ENCODE measurements at regions not wholly inside any gene's neighbourhood (a gene's known extent, or its start where the extent isn't known, plus 50 kb on each side); places are given as distances from the start of the nearest gene placed in this dataset.
A peak's percentile ranks its signal among the peaks of the same experiment; 100 is the strongest.

GRCh38 chr3:154976072-154976983 is 103.8 kb upstream of the MME start:
- DNase-seq (ENCODE audit: low spot score) = no peak
- FAIRE-seq = no peak

DNA sequence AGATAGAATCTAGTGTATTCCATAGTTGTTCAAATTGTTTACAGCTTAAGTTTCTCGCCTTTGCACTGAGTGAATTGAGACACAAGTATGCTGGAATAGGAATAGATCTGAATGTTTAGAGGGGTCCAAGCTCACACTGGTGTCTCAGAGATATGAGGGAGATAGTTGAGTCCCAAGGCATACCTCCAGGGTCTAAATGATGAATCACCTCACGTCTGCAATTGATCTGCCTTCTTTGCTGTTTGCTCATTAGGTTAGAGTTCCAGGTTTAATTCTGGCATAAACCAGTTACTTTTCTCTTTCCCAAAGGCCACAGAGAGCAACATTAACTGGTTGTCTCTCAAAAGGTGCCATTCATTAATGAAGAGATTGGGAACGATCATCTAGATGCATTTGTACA is 106.3 kb upstream of the MME start:
- no peak for FAIRE-seq

DNA sequence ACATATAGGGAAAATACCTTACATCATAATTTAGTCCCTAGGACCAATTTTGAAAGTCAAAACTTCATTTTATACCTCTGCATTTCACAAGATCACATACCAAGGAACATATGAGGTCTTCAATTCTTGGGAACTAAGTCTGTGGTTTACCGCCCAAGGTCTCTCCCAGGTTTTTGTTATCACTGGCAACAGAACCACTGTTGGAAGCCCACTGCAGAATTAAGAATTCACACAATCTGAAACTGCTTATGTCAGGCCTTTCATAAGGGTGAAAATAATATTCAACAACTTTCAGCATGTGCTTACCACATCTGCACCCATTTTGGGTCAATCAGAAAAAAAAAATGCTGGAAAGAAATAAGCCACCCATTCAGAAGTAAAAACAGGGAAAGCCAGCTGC is 107.2 kb upstream of the MME start:
- no peak for DNase-seq (ENCODE audit: low spot score)
- no peak for FAIRE-seq

More for the DNA sequence above, 106.3 kb upstream of the MME start:
- DNase-seq (ENCODE audit: low spot score) = no peak

DNA sequence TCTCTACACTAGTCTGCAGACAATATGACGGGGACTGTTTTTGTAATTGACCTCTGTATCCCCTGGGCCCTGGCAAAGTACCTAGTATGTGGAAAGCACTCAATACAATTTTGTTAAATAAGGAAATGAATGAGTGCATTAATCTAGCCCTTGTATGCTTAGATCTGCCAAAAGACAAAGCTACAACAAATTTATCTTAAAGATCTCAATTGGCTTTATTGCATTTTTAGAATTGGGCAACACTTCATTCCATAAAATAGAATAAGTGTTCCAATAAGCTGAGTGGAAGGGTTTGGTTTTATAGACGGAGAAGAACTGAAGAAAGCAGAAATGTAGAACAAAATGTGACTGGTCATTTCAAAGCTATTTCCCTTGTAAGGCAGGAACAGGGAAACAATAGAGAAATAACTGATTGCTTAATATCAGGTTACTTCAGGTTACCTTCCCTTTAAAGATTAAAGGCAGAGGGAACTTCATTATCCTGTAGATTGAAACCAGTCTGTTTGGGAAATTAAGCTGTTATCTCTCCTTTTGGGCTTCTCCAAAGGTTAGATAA is 108.3 kb upstream of the MME start:
- no peak for DNase-seq (ENCODE audit: low spot score)
- no peak for FAIRE-seq

GRCh38 chr3:154971341-154971740 is 108.8 kb upstream of the MME start:
- FAIRE-seq = no peak
- no peak for DNase-seq (ENCODE audit: low spot score)

- FAIRE-seq (no peak), DNase-seq (ENCODE audit: low spot score) (no peak)
These were observed 109.3 kb upstream of the MME start for GRCh38 chr3:154970797-154971196.

- DNase-seq (ENCODE audit: low spot score) (no peak), FAIRE-seq (no peak)
These were observed 110.8 kb upstream of the MME start for GRCh38 chr3:154969366-154969765.

DNA sequence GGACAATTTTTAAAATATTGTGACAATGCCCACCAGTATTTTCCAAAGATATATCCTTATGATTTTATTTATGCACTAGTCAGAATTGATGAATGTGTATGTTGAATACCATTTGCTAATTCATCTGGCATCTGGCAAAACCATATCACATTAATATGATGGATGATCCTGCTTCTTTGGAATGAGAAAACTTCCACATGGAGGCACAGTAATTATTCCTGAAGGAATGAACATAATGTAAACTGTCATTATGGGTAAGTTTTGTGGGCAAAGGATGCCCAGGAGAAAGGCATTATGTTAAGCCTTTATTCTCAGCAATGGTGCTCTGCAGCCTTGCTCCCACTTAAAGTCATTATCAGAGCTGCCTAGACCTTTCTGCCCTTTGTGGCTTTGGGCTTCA is 113.0 kb upstream of the MME start:
- DNase-seq (ENCODE audit: low spot score) = no peak
- FAIRE-seq = no peak

DNA sequence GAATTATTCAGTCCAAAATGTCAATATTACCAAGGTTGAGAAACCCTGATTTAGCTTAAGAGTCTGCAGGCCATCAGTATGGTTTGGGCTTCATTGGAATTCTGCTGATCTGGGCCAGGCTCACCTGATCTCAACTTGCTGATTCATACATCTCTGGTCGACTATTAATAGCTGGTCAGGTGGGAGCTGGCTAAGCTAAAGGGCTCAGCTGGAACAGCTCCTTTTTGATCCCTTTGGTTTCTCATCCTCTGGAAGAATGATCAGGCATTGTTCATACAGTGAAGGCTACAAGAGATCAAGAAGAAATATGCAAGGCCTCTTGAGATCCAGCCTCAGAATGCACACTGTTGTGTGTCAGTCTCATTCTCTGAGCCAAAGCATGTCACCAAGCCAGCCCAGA is 123.3 kb upstream of the MME start:
- no peak for DNase-seq (ENCODE audit: low spot score)
- no peak for FAIRE-seq

DNA sequence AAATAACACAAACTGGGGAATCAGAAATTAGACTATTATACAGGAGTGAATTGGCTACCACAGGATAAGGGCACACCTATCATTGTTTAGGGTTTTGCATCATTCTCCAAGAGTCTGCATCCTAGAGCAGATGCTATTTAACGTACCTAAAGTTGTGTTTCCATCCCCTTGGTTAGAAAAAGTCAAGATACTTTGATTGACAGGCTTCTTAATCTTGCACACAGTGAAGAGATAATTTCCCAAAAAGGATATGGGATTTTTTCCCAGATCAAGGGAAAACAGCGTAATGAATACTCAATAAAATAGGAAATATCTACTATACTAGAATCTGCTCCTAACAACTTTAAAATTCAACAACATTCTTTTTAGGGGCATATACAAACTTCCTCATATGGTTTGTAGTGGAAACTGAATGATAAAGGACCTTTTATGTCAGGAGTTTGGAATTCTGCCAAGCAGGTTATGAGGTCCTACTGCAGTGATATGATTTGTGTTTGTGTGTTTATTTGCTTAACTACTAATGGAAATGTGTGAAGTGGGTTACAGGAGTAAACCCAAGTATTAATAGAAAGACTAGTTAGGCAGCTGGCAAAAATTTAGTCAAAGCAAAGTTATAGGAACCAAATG is 124.1 kb upstream of the MME start:
- FAIRE-seq (no peak), DNase-seq (ENCODE audit: low spot score) (no peak)

DNA sequence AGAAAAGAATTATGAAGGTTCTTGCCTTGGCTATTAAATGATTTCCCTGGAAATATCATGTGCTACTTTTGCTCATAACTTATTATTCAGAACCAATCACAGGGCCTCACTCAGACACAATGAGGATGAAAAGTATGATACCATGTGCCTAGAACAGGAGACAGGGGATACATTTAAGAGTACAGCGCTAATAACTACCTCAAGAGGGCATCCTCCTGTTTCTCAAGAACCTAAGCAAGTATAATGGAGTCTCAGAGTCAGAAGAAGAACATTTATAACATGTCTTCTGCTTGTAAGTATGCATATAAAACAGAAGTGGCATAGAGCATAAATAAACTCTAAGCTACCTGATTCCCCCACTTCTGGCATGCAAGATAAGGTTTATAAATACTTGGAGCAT is 125.4 kb upstream of the MME start:
- peak; percentile 16 for DNase-seq (ENCODE audit: low spot score)
- FAIRE-seq = no peak

GRCh38 chr3:154953538-154953937 is 126.6 kb upstream of the MME start:
- DNase-seq (ENCODE audit: low spot score) (no peak), FAIRE-seq (no peak)

GRCh38 chr3:154952553-154952952 is 127.6 kb upstream of the MME start:
- no peak for DNase-seq (ENCODE audit: low spot score)
- no peak for FAIRE-seq

DNA sequence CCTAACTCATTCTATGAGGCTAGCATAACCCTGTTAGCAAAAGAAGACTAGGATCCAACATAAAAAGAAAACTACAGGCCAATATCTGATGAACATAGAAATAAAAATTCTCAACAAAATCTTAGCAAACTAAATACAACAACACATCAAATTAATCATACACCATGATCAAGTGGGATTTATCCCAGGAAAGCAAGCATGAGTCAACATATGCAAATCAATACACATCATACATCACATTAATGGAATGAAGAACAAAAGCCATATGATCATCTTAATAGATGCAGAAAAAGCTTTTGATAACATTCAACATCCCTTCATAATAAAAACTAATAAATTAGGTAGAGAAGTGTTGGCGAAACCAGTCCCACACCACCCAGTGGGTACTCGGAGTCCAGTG is 136.1 kb upstream of the MME start:
- no peak for FAIRE-seq
- no peak for DNase-seq (ENCODE audit: low spot score)

- no peak for DNase-seq (ENCODE audit: low spot score)
- FAIRE-seq = no peak
These were observed 137.3 kb upstream of the MME start for GRCh38 chr3:154942827-154943226.

- no peak for DNase-seq (ENCODE audit: low spot score)
- no peak for FAIRE-seq
These were observed 143.9 kb upstream of the MME start for GRCh38 chr3:154936196-154936595.

- DNase-seq (ENCODE audit: low spot score) = no peak
- no peak for FAIRE-seq
These were observed 146.5 kb upstream of the MME start for GRCh38 chr3:154933581-154933980.

- DNase-seq (ENCODE audit: low spot score) (no peak), FAIRE-seq (no peak)
These were observed 147.5 kb upstream of the MME start for GRCh38 chr3:154932633-154933032.

DNA sequence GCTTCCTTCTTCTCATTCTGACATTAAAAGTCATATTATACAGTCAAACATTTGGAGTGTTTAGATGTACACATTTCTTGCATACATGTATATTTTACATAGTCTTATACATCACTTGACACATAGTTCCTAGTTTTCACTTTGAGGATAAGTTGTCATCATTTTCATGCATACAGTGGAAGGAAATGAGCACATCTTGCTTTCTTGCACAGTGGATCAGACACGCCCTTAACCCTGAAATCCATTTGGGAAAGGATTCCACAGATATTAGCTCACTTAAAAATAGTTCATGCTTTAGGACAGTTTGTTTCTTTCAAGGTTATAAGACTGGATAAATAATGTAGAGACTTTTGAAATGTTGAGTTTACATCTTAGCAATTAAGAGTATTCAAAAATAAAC is 148.6 kb upstream of the MME start:
- FAIRE-seq = no peak

GRCh38 chr3:154926721-154927120 is 153.4 kb upstream of the MME start:
- DNase-seq (ENCODE audit: low spot score) = no peak
- no peak for FAIRE-seq

More for the DNA sequence above, 148.6 kb upstream of the MME start:
- no peak for DNase-seq (ENCODE audit: low spot score)

GRCh38 chr3:154921351-154921750 is 158.8 kb upstream of the MME start:
- FAIRE-seq (no peak), DNase-seq (ENCODE audit: low spot score) (no peak)

GRCh38 chr3:154919226-154919625 is 160.9 kb upstream of the MME start:
- FAIRE-seq (no peak), DNase-seq (ENCODE audit: low spot score) (no peak)

- DNase-seq (ENCODE audit: low spot score) (no peak), FAIRE-seq (no peak)
These were observed 175.8 kb upstream of the MME start for GRCh38 chr3:154904328-154904727.
